H1 (cell line): ENCODE measurements at regions not wholly inside any gene's neighbourhood (a gene's known extent, or its start where the extent isn't known, plus 50 kb on each side); places are given as distances from the start of the nearest gene placed in this dataset.

ENCODE experiments used
- CTCF ChIA-PET: fragments of 300-600 bp; sonication (Branson Sonifier 250); formaldehyde crosslinking; loops from one replicate; lab custom pipeline; 2021; ENCODE audit not compliant: partially characterized antibody; lab: Charles Lee
- POLR2A ChIA-PET: fragments of 300-600 bp; sonication (Branson Sonifier 250); formaldehyde crosslinking; loops from one replicate; lab custom pipeline; 2021; ENCODE audit warnings: inconsistent platforms; ENCODE audit not compliant: partially characterized antibody; lab: Charles Lee
- DNase-seq, 2 experiments: peaks; one replicate each; pipeline versions ENCODE4 v3.0.0 to v3.0.0-alpha.2; 2010 to 2022; ENCODE audit warnings: low spot score in 2 of 2, low read depth in 1 of 2, mixed read lengths in 1 of 2
- FAIRE-seq: peaks from 2 replicates; lab custom pipeline; 2011; peaks lifted over from hg19 to GRCh38; lab: Jason Lieb, UNC
- H2AFZ ChIP-seq: 2 replicates; pipeline ENCODE4 v1.8.1; 2012; ENCODE audit warnings: low read length, inconsistent platforms
- H2AK5ac ChIP-seq: 2 replicates; pipeline ENCODE4 v1.6.1; 2013; ENCODE audit warnings: low read depth, low read length
- H2BK120ac ChIP-seq: replicated peaks from 2 replicates; pipeline ENCODE3; 2013; ENCODE audit warnings: low read depth, low read length, inconsistent platforms
- H2BK12ac ChIP-seq: 2 replicates; pipeline ENCODE4 v1.6.1; 2013; ENCODE audit warnings: low read depth, low read length
- H2BK15ac ChIP-seq: 2 replicates; pipeline ENCODE4 v1.6.1; 2013; ENCODE audit warnings: low read length
- H2BK20ac ChIP-seq: 2 replicates; pipeline ENCODE4 v1.6.1; 2013; ENCODE audit warnings: low read length
- H2BK5ac ChIP-seq: 2 replicates; pipeline ENCODE4 v1.6.1; 2013; ENCODE audit warnings: low read depth, low read length
- H3K14ac ChIP-seq: 2 replicates; pipeline ENCODE4 v1.6.1; 2013; ENCODE audit warnings: inconsistent platforms; ENCODE audit not compliant: insufficient read length
- H3K18ac ChIP-seq: 2 replicates; pipeline ENCODE4 v1.6.1; 2013; ENCODE audit warnings: low read length; ENCODE audit errors: extremely low read depth
- H3K23ac ChIP-seq: 2 replicates; pipeline ENCODE4 v1.6.1; 2013; ENCODE audit warnings: inconsistent platforms; ENCODE audit not compliant: insufficient read length
- H3K23me2 ChIP-seq: 2 replicates; pipeline ENCODE4 v1.6.1; 2013; ENCODE audit warnings: low read depth, low read length
- H3K27ac ChIP-seq: 2 replicates; pipeline ENCODE4 v1.6.1; 2011; ENCODE audit warnings: low read depth, low read length, inconsistent platforms
- H3K27me3 ChIP-seq, 4 experiments: replicated peaks in 1 of 4; 1 replicate in 1 of 4; 2 replicates in 3 of 4; pipeline versions ENCODE4 v1.6.1 to v1.8.1; 2011 to 2013; ENCODE audit warnings: low read length in 3 of 4, mild to moderate bottlenecking in 3 of 4, inconsistent platforms in 2 of 4, mixed read lengths in 2 of 4, moderate library complexity in 1 of 4; ENCODE audit not compliant: control insufficient read depth in 3 of 4, insufficient read depth in 3 of 4; ENCODE audit errors: extremely low read depth in 1 of 4
- H3K36me3 ChIP-seq, 4 experiments: 2 replicates each; pipeline versions ENCODE4 v1.6.1 to v1.8.1; 2011 to 2013; ENCODE audit warnings: mild to moderate bottlenecking in 4 of 4, low read length in 3 of 4, moderate library complexity in 2 of 4, control low read depth in 1 of 4, inconsistent platforms in 1 of 4; ENCODE audit not compliant: insufficient read depth in 4 of 4, control insufficient read depth in 2 of 4
- H3K4ac ChIP-seq: replicated peaks from 2 replicates; pipeline ENCODE3; 2013; ENCODE audit warnings: low read length, low read depth, mixed read lengths, inconsistent platforms; ENCODE audit not compliant: insufficient read length
- H3K4me1 ChIP-seq, 4 experiments: replicated peaks in 1 of 4; 1 replicate in 1 of 4; 2 replicates in 3 of 4; pipeline versions ENCODE4 v1.6.1 to v1.8.1; 2011 to 2013; ENCODE audit warnings: low read length in 3 of 4, inconsistent platforms in 2 of 4, mixed read lengths in 1 of 4; ENCODE audit not compliant: insufficient read depth in 4 of 4, control insufficient read depth in 3 of 4
- H3K4me2 ChIP-seq, 2 experiments: 2 replicates each; pipeline versions ENCODE4 v1.6.1 to v1.8.1; 2011 to 2013; ENCODE audit warnings: low read depth in 2 of 2, low read length in 2 of 2, control low read depth in 1 of 2, inconsistent platforms in 1 of 2, mild to moderate bottlenecking in 1 of 2; ENCODE audit not compliant: insufficient read depth in 1 of 2
- H3K4me3 ChIP-seq, 4 experiments: fragments of 200-600, 300-600 bp in 1 of 4; sonication (generic), shearing (Covaris generic), sonication (Bioruptor Twin) in 1 of 4; 2 replicates each; pipeline versions ENCODE4 v1.5.1 to v1.8.1; 2011 to 2016; ENCODE audit warnings: low read length in 4 of 4, low read depth in 3 of 4, control low read depth in 2 of 4, inconsistent platforms in 2 of 4, mild to moderate bottlenecking in 2 of 4, mixed read lengths in 1 of 4, moderate library complexity in 1 of 4; ENCODE audit not compliant: insufficient read depth in 2 of 4; ENCODE audit errors: extremely low read depth in 1 of 4
- H3K56ac ChIP-seq: replicated peaks from 2 replicates; pipeline ENCODE3; 2013; ENCODE audit warnings: low read depth, mild to moderate bottlenecking, mixed read lengths, low read length, inconsistent platforms; ENCODE audit not compliant: insufficient read length
- H3K79me1 ChIP-seq: 2 replicates; pipeline ENCODE4 v1.6.1; 2013; ENCODE audit warnings: low read depth, low read length, control low read depth
- H3K79me2 ChIP-seq, 2 experiments: 2 replicates each; pipeline versions ENCODE4 v1.6.1 to v1.8.1; 2012 to 2013; ENCODE audit warnings: low read length in 2 of 2, mild to moderate bottlenecking in 2 of 2, inconsistent platforms in 1 of 2; ENCODE audit not compliant: insufficient read depth in 2 of 2, control insufficient read depth in 1 of 2
- H3K9ac ChIP-seq, 4 experiments: replicated peaks in 1 of 4; 1 replicate in 1 of 4; 2 replicates in 3 of 4; pipeline versions ENCODE4 v1.6.1 to v1.8.1; 2011 to 2013; ENCODE audit warnings: low read depth in 3 of 4, low read length in 3 of 4, control low read depth in 2 of 4, mild to moderate bottlenecking in 2 of 4, moderate library complexity in 2 of 4, inconsistent platforms in 1 of 4; ENCODE audit errors: extremely low read depth in 1 of 4
- H3K9me3 ChIP-seq, 2 experiments: 2 replicates each; pipeline versions ENCODE4 v1.6.1 to v1.8.1; 2012 to 2013; ENCODE audit warnings: mild to moderate bottlenecking in 2 of 2, moderate library complexity in 2 of 2, control low read depth in 1 of 2, inconsistent platforms in 1 of 2, low read depth in 1 of 2, low read length in 1 of 2, mixed read lengths in 1 of 2; ENCODE audit not compliant: insufficient read depth in 2 of 2
- H4K20me1 ChIP-seq, 2 experiments: replicated peaks in 1 of 2; 2 replicates each; pipeline versions ENCODE3 to v1.8.1; 2011 to 2013; ENCODE audit warnings: inconsistent platforms in 2 of 2, low read length in 2 of 2, mild to moderate bottlenecking in 1 of 2; ENCODE audit not compliant: insufficient read depth in 2 of 2, control insufficient read depth in 1 of 2
- H4K5ac ChIP-seq: 2 replicates; pipeline ENCODE4 v1.6.1; 2013; ENCODE audit warnings: low read length, low read depth, mixed read lengths, inconsistent platforms; ENCODE audit not compliant: insufficient read length
- H4K8ac ChIP-seq: 2 replicates; pipeline ENCODE4 v1.8.0; 2013; ENCODE audit warnings: mild to moderate bottlenecking, moderate library complexity, low read length, inconsistent platforms; ENCODE audit not compliant: insufficient read depth; ENCODE audit errors: extremely low read depth
- H4K91ac ChIP-seq: replicated peaks from 2 replicates; pipeline ENCODE3; 2013; ENCODE audit warnings: low read length, mixed read lengths, inconsistent platforms; ENCODE audit not compliant: insufficient read length
- ASH2L ChIP-seq: fragments of 200-600, 300-600 bp; sonication (generic); IDR thresholded peaks from one replicate; pipeline ENCODE4 v1.7.1; 2017; ENCODE audit warnings: low read length
- BACH1 ChIP-seq: IDR thresholded peaks from 2 replicates; pipeline ENCODE4 v1.6.1; 2012; ENCODE audit warnings: low read length, improper control_type of control experiment
- CEBPB ChIP-seq: IDR thresholded peaks from 2 replicates; pipeline ENCODE4 v1.6.1; 2012; ENCODE audit warnings: low read depth, low read length
- CHD1 ChIP-seq: IDR thresholded peaks from 2 replicates; pipeline ENCODE4 v1.6.1; 2012; ENCODE audit warnings: low read depth, low read length, improper control_type of control experiment
- MAX ChIP-seq: IDR thresholded peaks from 2 replicates; pipeline ENCODE4 v1.6.1; 2012; ENCODE audit warnings: inconsistent platforms
- TAF1 ChIP-seq: IDR thresholded peaks from 2 replicates; pipeline ENCODE4 v1.6.1; 2011; ENCODE audit warnings: mild to moderate bottlenecking, low read depth, low read length
- WGBS, 2 experiments: shearing (Covaris generic) in 1 of 2; methylation state at CpG; one replicate each; pipeline versions ENCODE4 v1.1.6 to v1.1.7; 2013 to 2015; ENCODE audit warnings: low lambda C conversion rate in 2 of 2, mixed read lengths in 2 of 2, inconsistent platforms in 1 of 2, low coverage in 1 of 2, missing lambda C conversion rate in 1 of 2; ENCODE audit not compliant: insufficient replicate concordance in 2 of 2, insufficient coverage in 1 of 2, insufficient read length in 1 of 2; ENCODE audit errors: extremely low coverage in 1 of 2, missing lambda C conversion rate in 1 of 2; 5-methylcytosine and 5-hydroxymethylcytosine counted together

DNA sequence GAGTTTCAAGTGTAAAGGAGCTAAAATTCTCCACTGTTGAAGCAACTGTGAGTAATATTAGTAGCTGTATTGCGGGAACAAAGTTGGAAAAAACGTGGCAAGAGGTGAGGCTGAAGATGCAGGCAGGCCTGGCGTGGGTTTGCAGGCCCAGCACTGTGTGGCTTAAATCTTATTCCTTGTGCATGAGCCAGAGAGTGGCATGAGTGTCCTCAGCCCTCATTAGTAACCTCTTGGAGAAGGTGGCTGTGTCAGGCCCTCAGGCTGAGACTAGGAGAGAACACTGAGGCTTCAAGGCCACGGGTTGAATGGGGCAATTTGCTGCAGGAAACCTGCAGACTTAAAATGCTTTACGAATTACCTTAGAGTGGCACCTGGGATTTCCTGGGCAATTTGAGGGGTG, 372.7 kb upstream of the CITED2 start:
- ChIA-PET CTCF (no interaction called here), POLR2A (no interaction called here)
- Histone ChIP-seq H3K4me3 (no peak overlapping the region), H3K27ac (no peak overlapping the region), H2AK5ac (no peak overlapping the region), H3K9me3 (no peaks in the 10 kb centered on the region), H3K9ac (no peak overlapping the region), H3K4ac (no peak overlapping the region), H2BK5ac (no peak overlapping the region), H3K79me1 (no peaks in the 10 kb centered on the region), H3K79me2 (no peaks in the 10 kb centered on the region), H3K18ac (no peak overlapping the region), H3K4me1 (no peaks in the 10 kb centered on the region), H2BK120ac (no peak overlapping the region), H3K27me3 (no peaks in the 10 kb centered on the region), H4K91ac (no peak overlapping the region), H3K23me2 (no peaks in the 10 kb centered on the region), H2BK12ac (no peak overlapping the region), H3K23ac (no peak overlapping the region), H4K5ac (no peak overlapping the region), H2BK20ac (no peak overlapping the region), H3K36me3 (no peaks in the 10 kb centered on the region), H2BK15ac (no peak overlapping the region; the same call in 1 of the 2 replicates), H4K20me1 (no peaks in the 10 kb centered on the region), H2AFZ (no peak overlapping the region), H3K14ac (no peak overlapping the region), H3K4me2 (no peak overlapping the region), H3K56ac (no peak overlapping the region), H4K8ac (no peak overlapping the region)
- 71% methylated on average over 5 of the region's 5 CpGs; no CpG with 5 or more reads in 1 of the 2 experiments for WGBS, 2 experiments
- FAIRE-seq (no peak), DNase-seq (no peak)
- TF ChIP-seq CEBPB, result no peak
- no peak for TF ChIP-seq ASH2L
- TF ChIP-seq BACH1, result no peak
- no peak for TF ChIP-seq CHD1
- TF ChIP-seq TAF1, result no peak
- TF ChIP-seq MAX, result no peak
